Fibroblast of pulmonary artery (primary cell): ENCODE measurements at regions not wholly inside any gene's neighbourhood (a gene's known extent, or its start where the extent isn't known, plus 50 kb on each side); places are given as distances from the start of the nearest gene placed in this dataset.

ENCODE experiments used
- DNase-seq: peaks from one replicate; pipeline ENCODE4 v3.0.0-alpha.2; 2010; ENCODE audit warnings: low read depth
- H3K4me3 ChIP-seq: replicated peaks from 2 replicates; pipeline ENCODE4 v1.5.1; 2011; ENCODE audit warnings: low read depth, mild to moderate bottlenecking, control low read depth, low read length, moderate library complexity
- CTCF ChIP-seq: IDR thresholded peaks from 2 replicates; pipeline ENCODE4 v1.5.1; 2011; ENCODE audit warnings: mild to moderate bottlenecking, control low read depth, low read length, inconsistent platforms; ENCODE audit errors: missing control alignments

GRCh38 chr10:22837351-22837750 is 90.5 kb upstream of the ARMC3 start:
- DNase-seq: no peak
- no peak overlapping the region for H3K4me3 ChIP-seq
- no peak for TF ChIP-seq CTCF

GRCh38 chr10:22834471-22834870 is 93.4 kb upstream of the ARMC3 start:
- no peak overlapping the region for H3K4me3 ChIP-seq
- DNase-seq: no peak
- TF ChIP-seq CTCF: no peak

GRCh38 chr10:22833781-22834180 is 94.1 kb upstream of the ARMC3 start:
- no peak for DNase-seq
- no peak for TF ChIP-seq CTCF
- H3K4me3 ChIP-seq: no peak overlapping the region

GRCh38 chr10:22833353-22833752 is 94.5 kb upstream of the ARMC3 start:
- H3K4me3 ChIP-seq: no peak overlapping the region
- no peak for DNase-seq

DNA sequence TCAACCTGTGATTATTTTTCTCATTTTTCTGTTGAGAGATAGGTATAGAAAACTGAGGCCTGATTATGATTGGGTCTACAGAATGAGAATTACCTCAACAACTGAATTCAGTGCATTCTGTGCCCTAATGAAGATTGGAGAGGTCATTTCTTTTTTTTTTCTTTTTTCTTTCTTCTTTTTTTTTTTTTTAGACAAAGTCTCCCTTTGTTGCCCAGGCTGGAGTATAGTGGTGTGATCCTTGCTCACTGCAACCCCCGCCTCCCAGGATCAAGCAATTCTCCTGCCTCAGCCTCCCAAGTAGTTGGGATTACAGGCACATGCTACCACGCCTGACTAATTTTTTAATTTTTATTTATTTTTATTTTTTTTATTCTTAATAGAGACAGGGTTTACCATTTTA is 95.0 kb upstream of the ARMC3 start:
- no peak for TF ChIP-seq CTCF
- H3K4me3 ChIP-seq: no peak overlapping the region
- DNase-seq: no peak

More at GRCh38 chr10:22833353-22833752, 94.5 kb upstream of the ARMC3 start:
- TF ChIP-seq CTCF: no peak

GRCh38 chr10:22832066-22832602 is 95.7 kb upstream of the ARMC3 start:
- no peak overlapping the region for H3K4me3 ChIP-seq
- DNase-seq: no peak

More at GRCh38 chr10:22832066-22832602, 95.7 kb upstream of the ARMC3 start:
- TF ChIP-seq CTCF: no peak
